Liver (tissue), 8 donors: ENCODE measurements at regions not wholly inside any gene's neighbourhood (a gene's known extent, or its start where the extent isn't known, plus 50 kb on each side); places are given as distances from the start of the nearest gene placed in this dataset.

Source experiments
- DNase-seq: peaks from one replicate; pipeline ENCODE4 v3.0.0-alpha.2; 2017; ENCODE audit warnings: low spot score
- H3K27ac ChIP-seq, 2 donors: one replicate each; pipeline ENCODE4 v1.7.0; 2013; ENCODE audit warnings: inconsistent platforms in 2 of 2, low read length in 2 of 2, control low read depth in 1 of 2, low read depth in 1 of 2, mild to moderate bottlenecking in 1 of 2
- H3K27me3 ChIP-seq, 4 donors: one replicate each; pipeline versions ENCODE4 v1.6.1 to v1.7.0; 2013; ENCODE audit warnings: low read length in 3 of 4, inconsistent platforms in 1 of 4, mild to moderate bottlenecking in 1 of 4, moderate library complexity in 1 of 4; ENCODE audit not compliant: control insufficient read depth in 4 of 4, insufficient read depth in 4 of 4
- H3K36me3 ChIP-seq, 4 donors: one replicate each; pipeline versions ENCODE4 v1.6.1 to v1.7.0; 2013; ENCODE audit warnings: low read length in 3 of 4, mild to moderate bottlenecking in 3 of 4, low read depth in 1 of 4, moderate library complexity in 1 of 4; ENCODE audit not compliant: control insufficient read depth in 4 of 4, insufficient read depth in 3 of 4
- H3K4me1 ChIP-seq, 4 donors: one replicate each; pipeline versions ENCODE4 v1.6.1 to v1.7.0; 2013; ENCODE audit warnings: low read length in 3 of 4, mild to moderate bottlenecking in 3 of 4, moderate library complexity in 1 of 4; ENCODE audit not compliant: control insufficient read depth in 4 of 4, insufficient read depth in 4 of 4
- H3K4me3 ChIP-seq, 3 donors: one replicate each; pipeline versions ENCODE4 v1.6.1 to v1.7.0; 2013; ENCODE audit warnings: low read length in 3 of 3, control low read depth in 1 of 3, low read depth in 1 of 3, mild to moderate bottlenecking in 1 of 3
- H3K9ac ChIP-seq, 2 donors: one replicate each; pipeline ENCODE4 v1.7.0; 2013; ENCODE audit warnings: low read length in 2 of 2, mild to moderate bottlenecking in 2 of 2, moderate library complexity in 2 of 2, control low read depth in 1 of 2, low read depth in 1 of 2
- H3K9me3 ChIP-seq, 4 donors: one replicate each; pipeline versions ENCODE4 v1.6.1 to v1.7.0; 2013; ENCODE audit warnings: low read length in 3 of 4; ENCODE audit not compliant: control insufficient read depth in 4 of 4
- EGR1 ChIP-seq, 2 donors: IDR thresholded peaks; 2 replicates each; pipeline ENCODE4 v1.6.1; 2016 to 2018; ENCODE audit warnings: antibody characterized with exemption in 2 of 2, low read depth in 2 of 2
- FOXA1 ChIP-seq: IDR thresholded peaks from 2 replicates; pipeline ENCODE4 v1.6.1; 2016; ENCODE audit warnings: antibody characterized with exemption
- FOXA2 ChIP-seq: IDR thresholded peaks from 2 replicates; pipeline ENCODE4 v1.6.1; 2016; ENCODE audit warnings: antibody characterized with exemption
- HNF4A ChIP-seq, 2 donors: conservative IDR thresholded peaks; 2 replicates each; pipeline ENCODE4 v1.6.1; 2016; ENCODE audit warnings: antibody characterized with exemption in 2 of 2, mild to moderate bottlenecking in 2 of 2
- JUND ChIP-seq, 2 donors: IDR thresholded peaks; 2 replicates each; pipeline ENCODE4 v1.6.1; 2016; ENCODE audit warnings: antibody characterized with exemption in 2 of 2
- NR2F2 ChIP-seq: IDR thresholded peaks from 2 replicates; pipeline ENCODE4 v1.6.1; 2016; ENCODE audit warnings: antibody characterized with exemption
- RAD21 ChIP-seq, 2 donors: IDR thresholded peaks; 2 replicates each; pipeline ENCODE4 v1.6.1; 2016; ENCODE audit warnings: antibody characterized with exemption in 2 of 2, mild to moderate bottlenecking in 2 of 2
- RXRA ChIP-seq, 2 donors: IDR thresholded peaks; 2 replicates each; pipeline ENCODE4 v1.6.1; 2017 to 2018; ENCODE audit warnings: antibody characterized with exemption in 2 of 2, mild to moderate bottlenecking in 1 of 2
- WGBS: extraction: QIAGEN DNeasy Blood & Tissue Kit; methylation state at CpG from one replicate; pipeline ENCODE4 v1.1.7; 2013; 5-methylcytosine and 5-hydroxymethylcytosine counted together
- TF ChIP-seq, protein P1 (sequence below): fragments of 150-350 bp; IDR thresholded peaks from 2 replicates; pipeline ENCODE4 v1.5.1; 2017; ENCODE audit warnings: improper control_type of control experiment, low read depth, low read length; ENCODE audit not compliant: missing input control
- TF ChIP-seq, protein P2 (sequence below): IDR thresholded peaks from 2 replicates; pipeline ENCODE4 v1.6.1; 2016; ENCODE audit warnings: antibody characterized with exemption
- TF ChIP-seq, protein P3 (sequence below): IDR thresholded peaks from 2 replicates; pipeline ENCODE4 v1.6.1; 2016; ENCODE audit warnings: antibody characterized with exemption, mild to moderate bottlenecking
- donor health status: healthy.
- donor health status: healthy.
- donor health status: healthy.
- donor health status: healthy.
- donor health status: healthy.

DNA sequence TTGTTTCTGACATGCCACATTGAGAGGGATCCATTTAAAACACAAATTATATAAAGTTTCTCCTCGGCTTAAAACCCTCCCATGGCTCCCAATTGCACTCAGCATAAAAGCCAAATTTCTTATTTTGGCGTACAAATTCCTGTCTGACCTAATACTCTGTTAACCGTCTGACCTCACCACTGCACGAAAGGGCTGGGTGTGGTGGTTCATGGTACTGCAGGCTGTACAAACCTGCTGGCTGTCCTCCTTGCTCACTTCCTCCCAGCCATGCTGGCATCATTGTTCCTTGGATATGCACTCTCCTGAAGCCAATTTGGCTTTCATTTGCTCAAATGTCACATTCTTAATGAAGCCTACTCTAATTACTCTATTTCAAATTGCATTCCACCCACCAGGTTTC, 301.6 kb upstream of the C16orf82 start:
- Histone ChIP-seq H3K27ac (no peak overlapping the region), H3K36me3 (no peaks in the 10 kb centered on the region), H3K4me1 (no peaks in the 10 kb centered on the region), H3K9ac (no peak overlapping the region), H3K27me3 (no peaks in the 10 kb centered on the region), H3K4me3 (no peak overlapping the region), H3K9me3 (no peaks in the 10 kb centered on the region)
- TF ChIP-seq FOXA1 = no peak
- TF ChIP-seq, protein P1, sequence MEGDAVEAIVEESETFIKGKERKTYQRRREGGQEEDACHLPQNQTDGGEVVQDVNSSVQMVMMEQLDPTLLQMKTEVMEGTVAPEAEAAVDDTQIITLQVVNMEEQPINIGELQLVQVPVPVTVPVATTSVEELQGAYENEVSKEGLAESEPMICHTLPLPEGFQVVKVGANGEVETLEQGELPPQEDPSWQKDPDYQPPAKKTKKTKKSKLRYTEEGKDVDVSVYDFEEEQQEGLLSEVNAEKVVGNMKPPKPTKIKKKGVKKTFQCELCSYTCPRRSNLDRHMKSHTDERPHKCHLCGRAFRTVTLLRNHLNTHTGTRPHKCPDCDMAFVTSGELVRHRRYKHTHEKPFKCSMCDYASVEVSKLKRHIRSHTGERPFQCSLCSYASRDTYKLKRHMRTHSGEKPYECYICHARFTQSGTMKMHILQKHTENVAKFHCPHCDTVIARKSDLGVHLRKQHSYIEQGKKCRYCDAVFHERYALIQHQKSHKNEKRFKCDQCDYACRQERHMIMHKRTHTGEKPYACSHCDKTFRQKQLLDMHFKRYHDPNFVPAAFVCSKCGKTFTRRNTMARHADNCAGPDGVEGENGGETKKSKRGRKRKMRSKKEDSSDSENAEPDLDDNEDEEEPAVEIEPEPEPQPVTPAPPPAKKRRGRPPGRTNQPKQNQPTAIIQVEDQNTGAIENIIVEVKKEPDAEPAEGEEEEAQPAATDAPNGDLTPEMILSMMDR = peak; percentile 35
- TF ChIP-seq, protein P2, sequence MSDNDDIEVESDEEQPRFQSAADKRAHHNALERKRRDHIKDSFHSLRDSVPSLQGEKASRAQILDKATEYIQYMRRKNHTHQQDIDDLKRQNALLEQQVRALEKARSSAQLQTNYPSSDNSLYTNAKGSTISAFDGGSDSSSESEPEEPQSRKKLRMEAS = no peak
- no peak for TF ChIP-seq FOXA2
- TF ChIP-seq RXRA (IDR thresholded peaks at IDR 0.05) = no peak
- no peak for TF ChIP-seq JUND (IDR thresholded peaks at IDR 0.05)
- DNase-seq = no peak
- 30% methylated on average over 4 of the region's 4 CpGs for WGBS

DNA sequence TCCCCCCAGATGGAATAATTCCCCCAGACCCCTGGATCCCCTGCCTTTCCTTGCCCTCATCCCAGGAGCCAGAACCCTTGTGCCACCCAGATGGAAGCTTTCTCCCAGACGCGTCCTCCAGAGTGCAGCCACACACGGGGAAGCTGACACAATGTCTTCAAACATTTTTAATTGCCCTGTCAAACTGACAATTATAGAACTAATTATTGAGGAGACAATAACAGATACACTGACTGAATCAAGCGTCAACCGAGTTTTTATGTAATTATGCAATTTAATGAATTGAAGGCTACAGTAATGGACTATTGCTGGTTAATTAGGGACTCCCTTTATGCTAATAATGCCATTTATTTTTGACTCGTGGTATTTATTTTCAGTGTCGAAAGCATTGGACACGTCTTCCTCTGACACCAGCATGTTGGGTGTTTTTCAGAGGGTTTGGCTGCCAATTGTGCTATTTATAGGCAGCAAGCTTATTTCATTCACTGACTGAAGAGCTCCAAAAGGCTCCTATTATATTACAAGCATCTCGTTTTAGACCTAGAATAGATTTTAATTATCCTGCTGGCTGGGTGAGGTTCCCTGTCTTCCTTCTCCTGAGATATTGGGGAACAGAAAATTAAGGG, 298.2 kb upstream of the C16orf82 start:
- no peak for DNase-seq
- Histone ChIP-seq H3K4me1 (no peaks in the 10 kb centered on the region), H3K36me3 (no peaks in the 10 kb centered on the region), H3K9me3 (no peaks in the 10 kb centered on the region), H3K4me3 (no peak overlapping the region), H3K27me3 (peaks cover 0 to 3% (median 0%) of the 10 kb centered on the region in 4 donors), H3K9ac (no peak overlapping the region), H3K27ac (no peak overlapping the region)
- WGBS = 65% methylated on average over 9 of the region's 9 CpGs
- TF ChIP-seq RXRA (IDR thresholded peaks at IDR 0.05) (no peak), RAD21 (IDR thresholded peaks at IDR 0.05) (no peak), JUND (IDR thresholded peaks at IDR 0.05) (no peak)

DNA sequence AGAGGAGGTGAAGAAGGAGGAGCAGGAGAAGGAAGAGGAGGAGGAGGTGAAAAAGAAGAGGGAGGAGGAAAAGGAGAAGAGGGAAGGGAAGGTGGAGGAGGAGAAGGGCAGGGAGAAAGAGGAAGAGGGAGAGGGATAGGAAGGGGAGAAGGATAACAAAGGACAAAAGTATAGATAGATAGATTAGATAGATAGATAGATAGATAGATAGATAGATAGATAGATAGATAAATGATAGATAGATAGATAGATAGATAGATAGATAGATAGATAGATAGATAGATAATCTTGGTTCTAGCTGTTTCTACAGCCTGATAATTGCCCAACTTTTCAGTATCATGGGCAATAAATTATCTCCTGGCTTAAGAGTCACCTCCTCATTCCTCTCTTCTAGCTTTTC, 296.2 kb upstream of the C16orf82 start:
- no peak for DNase-seq
- H3K27me3 ChIP-seq = peaks cover 0 to 3% (median 0%) of the 10 kb centered on the region in 4 donors
- no peak overlapping the region for H3K27ac ChIP-seq
- H3K4me3 ChIP-seq = no peak overlapping the region
- TF ChIP-seq FOXA1 = no peak
- TF ChIP-seq JUND (IDR thresholded peaks at IDR 0.05) = no peak
- TF ChIP-seq EGR1 (IDR thresholded peaks at IDR 0.05; ENCODE audit: low read depth in 2 of 2) = no peak
- TF ChIP-seq FOXA2 = no peak
- TF ChIP-seq, protein P3, sequence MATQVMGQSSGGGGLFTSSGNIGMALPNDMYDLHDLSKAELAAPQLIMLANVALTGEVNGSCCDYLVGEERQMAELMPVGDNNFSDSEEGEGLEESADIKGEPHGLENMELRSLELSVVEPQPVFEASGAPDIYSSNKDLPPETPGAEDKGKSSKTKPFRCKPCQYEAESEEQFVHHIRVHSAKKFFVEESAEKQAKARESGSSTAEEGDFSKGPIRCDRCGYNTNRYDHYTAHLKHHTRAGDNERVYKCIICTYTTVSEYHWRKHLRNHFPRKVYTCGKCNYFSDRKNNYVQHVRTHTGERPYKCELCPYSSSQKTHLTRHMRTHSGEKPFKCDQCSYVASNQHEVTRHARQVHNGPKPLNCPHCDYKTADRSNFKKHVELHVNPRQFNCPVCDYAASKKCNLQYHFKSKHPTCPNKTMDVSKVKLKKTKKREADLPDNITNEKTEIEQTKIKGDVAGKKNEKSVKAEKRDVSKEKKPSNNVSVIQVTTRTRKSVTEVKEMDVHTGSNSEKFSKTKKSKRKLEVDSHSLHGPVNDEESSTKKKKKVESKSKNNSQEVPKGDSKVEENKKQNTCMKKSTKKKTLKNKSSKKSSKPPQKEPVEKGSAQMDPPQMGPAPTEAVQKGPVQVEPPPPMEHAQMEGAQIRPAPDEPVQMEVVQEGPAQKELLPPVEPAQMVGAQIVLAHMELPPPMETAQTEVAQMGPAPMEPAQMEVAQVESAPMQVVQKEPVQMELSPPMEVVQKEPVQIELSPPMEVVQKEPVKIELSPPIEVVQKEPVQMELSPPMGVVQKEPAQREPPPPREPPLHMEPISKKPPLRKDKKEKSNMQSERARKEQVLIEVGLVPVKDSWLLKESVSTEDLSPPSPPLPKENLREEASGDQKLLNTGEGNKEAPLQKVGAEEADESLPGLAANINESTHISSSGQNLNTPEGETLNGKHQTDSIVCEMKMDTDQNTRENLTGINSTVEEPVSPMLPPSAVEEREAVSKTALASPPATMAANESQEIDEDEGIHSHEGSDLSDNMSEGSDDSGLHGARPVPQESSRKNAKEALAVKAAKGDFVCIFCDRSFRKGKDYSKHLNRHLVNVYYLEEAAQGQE = no peak
- no peak for TF ChIP-seq HNF4A (conservative IDR thresholded peaks at IDR 0.05)
- no peak for TF ChIP-seq NR2F2
- H3K9ac ChIP-seq = no peak overlapping the region
- H3K36me3 ChIP-seq = no peaks in the 10 kb centered on the region
- H3K4me1 ChIP-seq = no peaks in the 10 kb centered on the region
- no peaks in the 10 kb centered on the region for H3K9me3 ChIP-seq
